Karpas-422 (cell line): ENCODE measurements at regions not wholly inside any gene's neighbourhood (a gene's known extent, or its start where the extent isn't known, plus 50 kb on each side); places are given as distances from the start of the nearest gene placed in this dataset.

Experiments
- DNase-seq: peaks from one replicate; pipeline ENCODE4 v3.0.0-alpha.2; 2015
- H2AFZ ChIP-seq: fragments of 200-600 bp; sonication (generic); 2 replicates; pipeline ENCODE4 v1.6.1; 2014; ENCODE audit warnings: antibody characterized with exemption, low read length, mixed read lengths
- H3K27ac ChIP-seq: fragments of 200-600 bp; sonication (generic); 2 replicates; pipeline ENCODE4 v1.5.1; 2014; ENCODE audit warnings: mild to moderate bottlenecking, low read length, moderate library complexity
- H3K27me3 ChIP-seq: fragments of 200-600 bp; sonication (generic); 2 replicates; pipeline ENCODE4 v1.6.1; 2014; ENCODE audit warnings: low read length, mixed read lengths
- H3K36me3 ChIP-seq: fragments of 200-600 bp; sonication (generic); 2 replicates; pipeline ENCODE4 v1.6.1; 2014; ENCODE audit warnings: low read length, mixed read lengths; ENCODE audit not compliant: insufficient read depth
- H3K4me1 ChIP-seq: fragments of 200-600 bp; sonication (generic); 2 replicates; pipeline ENCODE4 v1.6.1; 2014; ENCODE audit warnings: mild to moderate bottlenecking, low read length, mixed read lengths
- H3K4me2 ChIP-seq: fragments of 200-600 bp; sonication (generic); 2 replicates; pipeline ENCODE4 v1.6.1; 2014; ENCODE audit warnings: low read length, low read depth, mild to moderate bottlenecking; ENCODE audit not compliant: poor library complexity, severe bottlenecking
- H3K4me3 ChIP-seq: fragments of 200-600 bp; sonication (generic); 2 replicates; pipeline ENCODE4 v1.5.1; 2014; ENCODE audit warnings: mild to moderate bottlenecking, antibody characterized with exemption, low read length, mixed read lengths
- H3K79me2 ChIP-seq: fragments of 200-600 bp; sonication (generic); 2 replicates; pipeline ENCODE4 v1.6.1; 2014; ENCODE audit warnings: mild to moderate bottlenecking, low read length, mixed read lengths
- H3K9ac ChIP-seq: fragments of 200-600 bp; sonication (generic); 2 replicates; pipeline ENCODE4 v1.6.0; 2014; ENCODE audit warnings: low read length
- H3K9me2 ChIP-seq: fragments of 200-600 bp; sonication (generic), shearing (Covaris generic); replicated peaks from 2 replicates; pipeline ENCODE4 v1.6.0; 2014; ENCODE audit warnings: mild to moderate bottlenecking, low read length, moderate library complexity; ENCODE audit not compliant: insufficient read depth
- H3K9me3 ChIP-seq: fragments of 300-700, 200-600 bp; sonication (generic); 2 replicates; pipeline ENCODE4 v1.6.1; 2014; ENCODE audit warnings: low read length, mixed read lengths
- H4K20me1 ChIP-seq: fragments of 200-600 bp; sonication (generic); 2 replicates; pipeline ENCODE4 v1.6.1; 2014; ENCODE audit warnings: mild to moderate bottlenecking, antibody characterized with exemption, low read length, low read depth; ENCODE audit not compliant: insufficient read depth

DNA sequence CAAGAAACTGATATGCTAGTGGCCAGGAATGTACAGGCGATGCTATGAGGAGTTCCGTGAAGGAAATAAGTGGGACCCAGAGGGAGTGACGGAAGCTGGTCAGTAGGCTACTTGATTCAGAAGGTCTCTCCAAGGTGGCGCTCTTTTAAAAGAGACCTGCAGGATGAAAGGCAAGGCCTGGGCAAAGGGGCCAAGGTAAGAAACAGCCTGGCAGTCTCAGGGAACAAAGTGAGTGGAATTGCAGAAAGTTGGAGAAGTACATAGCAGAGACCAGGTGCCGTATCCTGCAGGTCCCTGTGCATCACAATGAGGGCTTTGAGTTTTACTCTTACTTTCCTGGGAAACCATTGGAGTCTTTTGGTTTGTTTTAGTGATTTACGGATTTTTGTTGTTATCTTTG is 905.6 kb downstream of the BCL11B start:
- no peaks in the 10 kb centered on the region for H3K36me3 ChIP-seq
- H3K9me3 ChIP-seq: peaks cover 43% of the 10 kb centered on the region
- no peak overlapping the region for H3K4me3 ChIP-seq
- H2AFZ ChIP-seq: no peak overlapping the region
- H3K79me2 ChIP-seq: no peaks in the 10 kb centered on the region
- H3K27me3 ChIP-seq: no peaks in the 10 kb centered on the region
- no peaks in the 10 kb centered on the region for H3K9me2 ChIP-seq
- no peak overlapping the region for H3K4me2 ChIP-seq
- no peak overlapping the region for H3K27ac ChIP-seq
- H4K20me1 ChIP-seq: no peaks in the 10 kb centered on the region
- no peak overlapping the region for H3K9ac ChIP-seq
- H3K4me1 ChIP-seq: no peaks in the 10 kb centered on the region
- DNase-seq: no peak

DNA sequence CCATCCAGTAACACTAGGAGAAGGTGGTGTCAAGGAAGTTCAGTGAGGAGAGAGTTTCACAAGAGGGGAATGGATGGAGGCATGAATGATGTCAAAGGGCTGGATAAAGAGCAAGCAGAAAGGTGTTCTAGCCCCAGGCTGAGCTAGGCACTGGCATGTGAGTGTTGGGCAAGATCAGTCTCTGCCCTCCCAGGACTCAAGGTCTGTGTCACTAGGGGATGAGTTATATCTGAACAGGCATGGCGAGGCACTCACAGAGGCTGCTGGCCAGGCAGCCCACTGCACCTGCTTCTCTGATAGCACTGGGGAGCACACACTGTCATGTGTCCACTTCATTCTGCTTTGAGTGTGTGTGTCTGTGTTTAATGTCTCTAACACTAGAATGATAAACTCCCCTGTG is 903.8 kb downstream of the BCL11B start:
- H3K4me3 ChIP-seq: no peak overlapping the region
- H3K27me3 ChIP-seq: no peaks in the 10 kb centered on the region
- no peaks in the 10 kb centered on the region for H3K4me1 ChIP-seq
- H3K9me3 ChIP-seq: peaks cover 34% of the 10 kb centered on the region
- no peaks in the 10 kb centered on the region for H3K36me3 ChIP-seq
- no peaks in the 10 kb centered on the region for H4K20me1 ChIP-seq
- no peak overlapping the region for H3K27ac ChIP-seq
- H3K9me2 ChIP-seq: 0 out of 2 replicates have a peak, but pooled peaks cover under 1% of the 10 kb centered on the region
- no peak for DNase-seq
- no peaks in the 10 kb centered on the region for H3K79me2 ChIP-seq
- H3K9ac ChIP-seq: no peak overlapping the region
- no peak overlapping the region for H3K4me2 ChIP-seq
- H2AFZ ChIP-seq: no peak overlapping the region

DNA sequence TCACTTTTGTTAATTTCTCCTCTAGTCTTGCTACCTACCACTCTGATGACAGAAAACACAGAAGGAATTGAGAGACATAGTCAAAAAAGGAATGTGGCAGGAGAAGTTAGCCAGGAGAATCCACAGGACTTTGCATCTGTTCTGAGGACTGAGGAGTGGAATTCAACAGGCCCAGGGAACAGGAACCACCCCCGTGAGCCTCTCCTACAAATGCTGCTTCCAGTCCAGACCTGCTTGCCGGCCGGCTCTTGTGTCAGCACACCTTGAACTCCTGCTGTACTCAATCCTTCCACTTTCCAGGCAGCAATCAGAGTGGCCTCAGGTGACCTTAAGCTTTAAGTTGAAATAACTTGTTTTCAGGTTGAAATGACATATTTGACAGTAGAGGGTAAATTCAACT is 903.1 kb downstream of the BCL11B start:
- H4K20me1 ChIP-seq: no peaks in the 10 kb centered on the region
- H3K4me1 ChIP-seq: no peaks in the 10 kb centered on the region
- no peak overlapping the region for H3K9ac ChIP-seq
- H2AFZ ChIP-seq: no peak overlapping the region
- no peak for DNase-seq
- H3K4me3 ChIP-seq: no peak overlapping the region
- no peaks in the 10 kb centered on the region for H3K27me3 ChIP-seq
- no peak overlapping the region for H3K4me2 ChIP-seq
- no peak overlapping the region for H3K27ac ChIP-seq
- no peaks in the 10 kb centered on the region for H3K36me3 ChIP-seq
- H3K79me2 ChIP-seq: no peaks in the 10 kb centered on the region
- 0 out of 2 replicates have a peak, but pooled peaks cover 3% of the 10 kb centered on the region for H3K9me2 ChIP-seq
- H3K9me3 ChIP-seq: peaks cover 37% of the 10 kb centered on the region

DNA sequence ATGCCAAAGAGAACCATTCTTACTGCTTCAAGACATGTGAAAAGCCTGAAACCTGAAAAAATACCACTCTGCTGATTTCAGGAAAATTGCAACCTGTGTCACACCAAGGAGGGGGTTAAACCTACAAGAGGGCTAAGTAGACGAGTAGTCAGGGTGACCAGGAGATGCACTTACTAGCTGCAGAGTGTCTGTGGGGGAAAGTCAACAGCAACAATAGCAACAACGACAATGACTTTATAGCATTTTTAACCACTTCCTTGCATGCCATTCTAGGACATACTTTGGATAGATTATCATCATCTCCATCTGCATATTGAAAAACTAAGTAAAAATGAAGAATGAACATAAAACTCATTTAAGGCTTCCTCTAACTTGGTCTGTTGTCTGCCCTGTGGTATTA is 902.7 kb downstream of the BCL11B start:
- Histone ChIP-seq H3K4me2 (no peak overlapping the region), H3K36me3 (no peaks in the 10 kb centered on the region), H3K4me1 (no peaks in the 10 kb centered on the region)

DNA sequence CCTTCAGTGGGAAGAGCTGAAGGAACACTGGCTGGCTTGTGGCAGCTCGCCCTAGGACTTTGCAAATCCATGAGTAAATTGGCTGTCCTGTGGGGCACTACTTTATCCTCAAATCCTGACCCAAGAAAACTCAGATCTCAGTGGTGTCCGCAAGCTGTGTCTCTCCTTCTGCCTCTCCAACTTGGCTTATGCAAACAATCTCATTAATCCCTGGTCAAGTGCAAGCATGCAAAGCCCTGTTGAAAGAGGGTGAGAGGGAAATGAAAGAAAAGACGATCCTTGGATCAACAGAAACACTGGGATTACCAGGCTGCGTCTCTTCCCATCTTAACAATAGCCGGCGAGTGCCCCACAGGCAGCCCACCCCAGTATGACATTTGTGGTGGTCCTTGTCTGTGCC is 901.6 kb downstream of the BCL11B start:
- H3K4me2 ChIP-seq: no peak overlapping the region
- H3K36me3 ChIP-seq: no peaks in the 10 kb centered on the region
- no peaks in the 10 kb centered on the region for H4K20me1 ChIP-seq
- H3K27me3 ChIP-seq: no peaks in the 10 kb centered on the region
- H3K27ac ChIP-seq: no peak overlapping the region
- no peaks in the 10 kb centered on the region for H3K79me2 ChIP-seq
- H3K4me3 ChIP-seq: no peak overlapping the region
- no peak overlapping the region for H2AFZ ChIP-seq
- 0 out of 2 replicates have a peak, but pooled peaks cover 3% of the 10 kb centered on the region for H3K9me2 ChIP-seq
- H3K4me1 ChIP-seq: no peaks in the 10 kb centered on the region
- DNase-seq: no peak
- peaks cover 36% of the 10 kb centered on the region for H3K9me3 ChIP-seq
- no peak overlapping the region for H3K9ac ChIP-seq

More for the DNA sequence above, 902.7 kb downstream of the BCL11B start:
- DNase-seq: no peak
- Histone ChIP-seq H3K27me3 (no peaks in the 10 kb centered on the region), H3K9me3 (peaks cover 37% of the 10 kb centered on the region), H3K79me2 (no peaks in the 10 kb centered on the region), H3K9ac (no peak overlapping the region), H3K27ac (no peak overlapping the region), H2AFZ (no peak overlapping the region), H4K20me1 (no peaks in the 10 kb centered on the region), H3K4me3 (no peak overlapping the region), H3K9me2 (0 out of 2 replicates have a peak, but pooled peaks cover 3% of the 10 kb centered on the region)

DNA sequence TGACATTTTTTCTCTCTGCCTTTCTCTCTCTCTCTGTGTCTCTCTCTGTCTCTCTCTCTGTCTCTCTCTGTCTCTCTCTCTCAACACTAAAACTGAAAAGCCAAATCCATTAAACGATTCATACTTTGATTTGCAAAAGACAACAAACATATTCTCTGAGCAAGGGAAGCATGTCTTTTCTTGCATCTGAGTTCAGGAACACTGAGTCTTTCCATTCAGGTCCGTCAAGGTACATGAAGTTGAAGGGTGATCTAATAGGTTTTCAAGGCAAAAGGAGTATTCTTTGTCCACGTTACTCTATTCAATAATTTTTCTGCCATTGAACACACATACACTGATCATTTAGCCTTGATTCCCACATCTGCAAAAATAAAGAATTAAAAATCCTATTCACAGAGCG is 900.9 kb downstream of the BCL11B start:
- Histone ChIP-seq H3K9ac (no peak overlapping the region), H3K4me2 (no peak overlapping the region), H3K36me3 (no peaks in the 10 kb centered on the region), H2AFZ (no peak overlapping the region), H3K4me1 (no peaks in the 10 kb centered on the region), H3K79me2 (no peaks in the 10 kb centered on the region), H4K20me1 (no peaks in the 10 kb centered on the region), H3K9me3 (peaks cover 36% of the 10 kb centered on the region), H3K27me3 (no peaks in the 10 kb centered on the region), H3K27ac (no peak overlapping the region), H3K9me2 (0 out of 2 replicates have a peak, but pooled peaks cover 3% of the 10 kb centered on the region), H3K4me3 (no peak overlapping the region)
- no peak for DNase-seq

DNA sequence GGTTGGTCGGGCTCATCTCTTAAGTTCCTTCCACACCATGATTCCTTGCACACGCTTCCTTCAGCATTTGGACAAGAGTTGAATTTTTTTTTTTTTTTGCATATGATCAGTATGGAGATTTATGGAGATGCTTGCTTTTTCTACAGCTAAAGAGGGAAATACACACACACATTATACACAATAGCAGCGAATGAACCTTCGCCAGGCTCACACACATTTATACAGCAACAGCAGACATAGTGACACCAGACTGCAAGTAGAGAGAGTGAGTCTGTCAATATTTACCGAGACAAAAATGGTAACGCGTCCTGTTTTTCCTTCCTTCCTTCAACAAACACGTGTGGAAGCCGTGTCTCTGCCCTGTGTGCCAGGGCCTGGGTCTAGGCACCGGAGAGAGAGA is 897.9 kb downstream of the BCL11B start:
- Histone ChIP-seq H3K27me3 (no peaks in the 10 kb centered on the region), H3K27ac (no peak overlapping the region), H3K79me2 (no peaks in the 10 kb centered on the region), H3K9ac (no peak overlapping the region), H3K9me3 (peaks cover 22% of the 10 kb centered on the region), H3K4me1 (no peaks in the 10 kb centered on the region), H3K36me3 (no peaks in the 10 kb centered on the region), H4K20me1 (no peaks in the 10 kb centered on the region), H3K4me3 (no peak overlapping the region), H3K4me2 (no peak overlapping the region), H2AFZ (no peak overlapping the region), H3K9me2 (0 out of 2 replicates have a peak, but pooled peaks cover 3% of the 10 kb centered on the region)
- no peak for DNase-seq

DNA sequence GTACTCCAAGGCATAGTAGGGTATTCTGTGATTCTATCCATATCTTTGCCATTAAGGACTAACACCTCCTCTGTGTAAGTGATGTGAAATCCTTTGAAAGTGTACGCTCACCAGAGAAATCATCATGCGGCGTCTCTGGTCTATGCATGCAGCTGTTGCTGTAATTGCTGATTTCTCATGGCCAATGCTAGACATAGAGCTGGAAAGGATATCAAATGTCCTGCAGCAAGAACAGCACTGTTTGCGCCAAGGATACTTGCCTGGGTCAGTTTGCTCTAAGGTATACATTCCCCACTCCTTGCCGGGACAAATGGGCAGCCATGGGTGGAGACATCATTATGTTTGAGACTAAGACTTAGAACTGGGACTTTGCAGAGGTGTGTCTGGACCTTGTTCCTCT is 896.4 kb downstream of the BCL11B start:
- Histone ChIP-seq H3K4me2 (no peak overlapping the region), H3K9me3 (peaks cover 23% of the 10 kb centered on the region), H2AFZ (no peak overlapping the region), H3K4me1 (no peaks in the 10 kb centered on the region), H3K36me3 (no peaks in the 10 kb centered on the region), H3K27ac (no peak overlapping the region), H3K9me2 (0 out of 2 replicates have a peak, but pooled peaks cover 3% of the 10 kb centered on the region), H3K27me3 (no peaks in the 10 kb centered on the region), H3K9ac (no peak overlapping the region), H4K20me1 (no peaks in the 10 kb centered on the region), H3K4me3 (no peak overlapping the region), H3K79me2 (no peaks in the 10 kb centered on the region)
- DNase-seq: no peak

DNA sequence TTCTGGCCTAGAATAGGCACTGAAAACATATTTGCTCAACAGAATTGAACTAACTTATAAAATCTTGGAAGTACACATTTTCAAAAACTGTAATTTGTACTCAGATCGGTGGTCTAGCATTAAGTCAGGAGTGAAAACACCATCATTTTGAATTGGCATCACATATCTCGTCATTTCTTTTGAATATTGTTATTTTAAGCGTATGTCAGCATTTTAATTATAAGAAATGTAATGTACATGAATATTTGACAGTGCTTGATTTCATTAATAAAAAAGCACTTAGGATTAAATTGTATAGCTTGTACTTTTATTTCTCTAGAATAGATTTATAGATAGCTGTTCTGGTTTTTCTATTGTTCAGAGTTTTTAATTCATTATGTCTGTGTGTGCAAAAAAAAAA is 892.2 kb downstream of the BCL11B start:
- no peaks in the 10 kb centered on the region for H3K36me3 ChIP-seq
- no peak overlapping the region for H3K9ac ChIP-seq
- no peaks in the 10 kb centered on the region for H3K27me3 ChIP-seq
- no peaks in the 10 kb centered on the region for H3K4me1 ChIP-seq
- H4K20me1 ChIP-seq: no peaks in the 10 kb centered on the region
- no peak overlapping the region for H3K4me3 ChIP-seq
- no peak overlapping the region for H2AFZ ChIP-seq
- DNase-seq: no peak
- H3K9me2 ChIP-seq: no peaks in the 10 kb centered on the region
- H3K4me2 ChIP-seq: no peak overlapping the region
- peaks cover 23% of the 10 kb centered on the region for H3K9me3 ChIP-seq
- H3K79me2 ChIP-seq: no peaks in the 10 kb centered on the region
- no peak overlapping the region for H3K27ac ChIP-seq
